Kidney (tissue), 13 donors: ENCODE measurements at regions not wholly inside any gene's neighbourhood (a gene's known extent, or its start where the extent isn't known, plus 50 kb on each side); places are given as distances from the start of the nearest gene placed in this dataset.

Experiments
- DNase-seq, 5 donors: peaks; one replicate each; pipeline ENCODE4 v3.0.0-alpha.2; 2013 to 2020
- FAIRE-seq: peaks from 2 replicates; lab custom pipeline; 2012; peaks lifted over from hg19 to GRCh38; lab: Jason Lieb, UNC
- H3K27ac ChIP-seq, 2 donors: one replicate each; pipeline ENCODE4 v1.7.0; 2013; ENCODE audit warnings: low read depth in 2 of 2, low read length in 2 of 2, inconsistent platforms in 1 of 2
- H3K27me3 ChIP-seq: one replicate; pipeline ENCODE4 v1.7.1; 2013; ENCODE audit warnings: low read length, inconsistent platforms; ENCODE audit not compliant: control insufficient read depth, insufficient read depth
- H3K36me3 ChIP-seq, 3 donors: one replicate each; pipeline versions ENCODE4 v1.7.0 to v1.7.1; 2013; ENCODE audit warnings: low read length in 3 of 3, control low read depth in 1 of 3, inconsistent platforms in 1 of 3; ENCODE audit not compliant: insufficient read depth in 3 of 3, control insufficient read depth in 2 of 3
- H3K4me1 ChIP-seq, 3 donors: one replicate each; pipeline versions ENCODE4 v1.7.0 to v1.7.1; 2013; ENCODE audit warnings: low read length in 3 of 3, inconsistent platforms in 1 of 3, low read depth in 1 of 3; ENCODE audit not compliant: control insufficient read depth in 2 of 3, insufficient read depth in 2 of 3
- H3K4me3 ChIP-seq, 3 donors: one replicate each; pipeline versions ENCODE4 v1.7.0 to v1.8.1; 2013; ENCODE audit warnings: low read length in 3 of 3, control low read depth in 1 of 3, inconsistent platforms in 1 of 3
- H3K9ac ChIP-seq, 3 donors: one replicate each; pipeline versions ENCODE4 v1.7.0 to v1.7.1; 2013; ENCODE audit warnings: low read length in 3 of 3, control low read depth in 1 of 3, inconsistent platforms in 1 of 3
- H3K9me3 ChIP-seq, 3 donors: one replicate each; pipeline versions ENCODE4 v1.7.0 to v1.7.1; 2013; ENCODE audit warnings: low read length in 3 of 3, control low read depth in 1 of 3, inconsistent platforms in 1 of 3; ENCODE audit not compliant: control insufficient read depth in 2 of 3, insufficient read depth in 1 of 3
- intact Hi-C: fragments of 100-400 bp; cut with DNase I; formaldehyde crosslinking; loops from one replicate; pipeline ENCODE4 v1.11.1; 2022
- TF ChIP-seq, protein P1 (sequence below): IDR thresholded peaks from 3 replicates; pipeline ENCODE4 v1.5.1; 2012; ENCODE audit warnings: mild to moderate bottlenecking, moderate library complexity, borderline replicate concordance; ENCODE audit not compliant: insufficient read depth; ENCODE audit errors: extremely low read depth
- donor health status: control.
- donor health status: control.
- donor health status: control.
- donor health status: control.
- donor health status: control.
- donor health status: DM: yes; HTN: yes; CAD: no.
- donor health status: Normal renal cell carcinoma (clear cell type).

DNA sequence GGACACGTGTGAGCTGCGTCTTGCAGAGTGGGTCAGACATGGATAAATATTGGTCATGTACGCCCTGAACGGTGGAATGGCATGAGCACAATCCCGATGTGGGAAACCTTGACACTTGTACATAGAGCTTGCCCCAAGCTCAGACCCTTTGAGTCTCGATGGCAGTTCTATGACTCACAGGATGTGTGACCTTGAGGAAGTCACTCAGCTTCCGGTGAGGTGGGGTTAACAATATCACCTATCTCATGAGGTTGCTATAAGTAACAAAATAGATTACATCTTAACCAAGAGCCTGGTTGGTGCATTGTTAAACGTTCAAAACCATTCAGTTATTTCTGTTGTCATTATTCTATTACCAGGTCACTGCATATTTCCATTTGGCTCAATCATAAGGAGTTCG, 109.1 kb upstream of the TBL1X start:
- Histone ChIP-seq H3K9me3 (no peaks in the 10 kb centered on the region), H3K36me3 (no peaks in the 10 kb centered on the region), H3K27ac (no peak overlapping the region), H3K9ac (no peak overlapping the region), H3K27me3 (peaks cover 2% of the 10 kb centered on the region), H3K4me1 (no peaks in the 10 kb centered on the region), H3K4me3 (no peak overlapping the region)
- FAIRE-seq (no peak), DNase-seq (no peak)
- intact Hi-C loops, result no loop called here
- TF ChIP-seq, protein P1, sequence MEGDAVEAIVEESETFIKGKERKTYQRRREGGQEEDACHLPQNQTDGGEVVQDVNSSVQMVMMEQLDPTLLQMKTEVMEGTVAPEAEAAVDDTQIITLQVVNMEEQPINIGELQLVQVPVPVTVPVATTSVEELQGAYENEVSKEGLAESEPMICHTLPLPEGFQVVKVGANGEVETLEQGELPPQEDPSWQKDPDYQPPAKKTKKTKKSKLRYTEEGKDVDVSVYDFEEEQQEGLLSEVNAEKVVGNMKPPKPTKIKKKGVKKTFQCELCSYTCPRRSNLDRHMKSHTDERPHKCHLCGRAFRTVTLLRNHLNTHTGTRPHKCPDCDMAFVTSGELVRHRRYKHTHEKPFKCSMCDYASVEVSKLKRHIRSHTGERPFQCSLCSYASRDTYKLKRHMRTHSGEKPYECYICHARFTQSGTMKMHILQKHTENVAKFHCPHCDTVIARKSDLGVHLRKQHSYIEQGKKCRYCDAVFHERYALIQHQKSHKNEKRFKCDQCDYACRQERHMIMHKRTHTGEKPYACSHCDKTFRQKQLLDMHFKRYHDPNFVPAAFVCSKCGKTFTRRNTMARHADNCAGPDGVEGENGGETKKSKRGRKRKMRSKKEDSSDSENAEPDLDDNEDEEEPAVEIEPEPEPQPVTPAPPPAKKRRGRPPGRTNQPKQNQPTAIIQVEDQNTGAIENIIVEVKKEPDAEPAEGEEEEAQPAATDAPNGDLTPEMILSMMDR, result no peak

DNA sequence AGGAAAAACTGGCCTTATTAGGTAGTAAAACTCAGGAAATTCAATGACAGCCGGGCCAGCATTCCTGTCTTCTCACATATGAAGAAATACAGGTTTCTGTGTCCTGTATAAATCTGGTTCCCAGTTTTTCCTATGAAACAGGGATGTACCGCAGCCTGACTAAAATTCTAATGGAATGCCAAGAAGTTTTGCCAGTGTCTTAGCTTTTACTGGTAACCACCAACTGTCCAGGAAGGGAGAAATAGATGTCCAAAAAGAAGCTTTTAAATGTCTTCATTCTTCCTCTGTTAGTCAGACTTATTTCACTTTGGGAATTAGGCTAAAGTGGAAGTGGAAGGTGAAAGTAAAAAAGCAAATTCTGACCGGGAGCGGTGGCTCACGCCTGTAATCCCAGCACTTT, 108.0 kb upstream of the TBL1X start:
- Histone ChIP-seq H3K4me3 (no peak overlapping the region), H3K4me1 (no peaks in the 10 kb centered on the region), H3K27me3 (peaks cover 2% of the 10 kb centered on the region), H3K27ac (no peak overlapping the region), H3K36me3 (no peaks in the 10 kb centered on the region), H3K9me3 (no peaks in the 10 kb centered on the region), H3K9ac (no peak overlapping the region)
- intact Hi-C loops, result no loop called here
- TF ChIP-seq, protein P1, result no peak
- FAIRE-seq (no peak), DNase-seq (no peak)

DNA sequence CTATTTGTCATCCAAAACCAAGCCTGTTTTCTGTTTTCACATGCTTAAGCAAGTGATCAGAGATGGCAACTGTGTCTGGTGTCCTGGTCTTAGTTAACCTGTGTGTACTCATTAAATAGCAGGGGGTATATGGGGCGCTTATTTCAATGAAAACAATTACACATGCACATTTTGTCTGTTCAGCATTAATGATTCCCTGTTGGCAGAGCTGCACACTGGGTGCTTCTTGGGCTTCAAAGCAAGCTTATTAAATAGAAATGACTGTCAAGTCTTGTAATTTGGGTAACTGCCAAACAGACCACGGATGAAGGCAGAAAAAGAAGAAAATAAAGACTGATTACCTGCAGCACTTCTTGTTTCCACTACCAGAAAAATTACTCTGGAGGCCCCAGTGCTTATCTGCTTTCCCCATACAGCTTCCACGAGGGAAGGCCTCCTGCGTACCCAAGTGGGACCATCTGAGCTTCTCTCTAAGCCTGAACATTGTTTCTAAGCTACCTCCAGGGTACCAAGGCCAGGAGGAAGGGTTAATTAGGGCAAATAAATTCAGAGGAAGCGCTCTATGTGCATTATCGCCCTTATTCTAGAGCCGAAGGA, 107.2 kb upstream of the TBL1X start:
- H3K4me1 ChIP-seq, result no peaks in the 10 kb centered on the region
- H3K27ac ChIP-seq, result no peak overlapping the region
- intact Hi-C loops, result no loop called here
- no peak overlapping the region for H3K9ac ChIP-seq
- H3K4me3 ChIP-seq, result no peak overlapping the region
- FAIRE-seq, result no peak
- peaks cover 2% of the 10 kb centered on the region for H3K27me3 ChIP-seq
- no peaks in the 10 kb centered on the region for H3K36me3 ChIP-seq
- no peaks in the 10 kb centered on the region for H3K9me3 ChIP-seq
- DNase-seq, result no peak
- TF ChIP-seq, protein P1, result no peak
